NCI-H226 (cell line): ENCODE measurements at regions not wholly inside any gene's neighbourhood (a gene's known extent, or its start where the extent isn't known, plus 50 kb on each side); places are given as distances from the start of the nearest gene placed in this dataset.

Experiments used
- DNase-seq: peaks from one replicate; pipeline ENCODE4 v3.0.0-alpha.2; 2015

GRCh38 chr12:116497051-116497591 is 62.1 kb upstream of the MAP1LC3B2 start:
- DNase-seq, result no peak

- no peak for DNase-seq
These were observed 60.7 kb upstream of the MAP1LC3B2 start for GRCh38 chr12:116498471-116498870.

DNA sequence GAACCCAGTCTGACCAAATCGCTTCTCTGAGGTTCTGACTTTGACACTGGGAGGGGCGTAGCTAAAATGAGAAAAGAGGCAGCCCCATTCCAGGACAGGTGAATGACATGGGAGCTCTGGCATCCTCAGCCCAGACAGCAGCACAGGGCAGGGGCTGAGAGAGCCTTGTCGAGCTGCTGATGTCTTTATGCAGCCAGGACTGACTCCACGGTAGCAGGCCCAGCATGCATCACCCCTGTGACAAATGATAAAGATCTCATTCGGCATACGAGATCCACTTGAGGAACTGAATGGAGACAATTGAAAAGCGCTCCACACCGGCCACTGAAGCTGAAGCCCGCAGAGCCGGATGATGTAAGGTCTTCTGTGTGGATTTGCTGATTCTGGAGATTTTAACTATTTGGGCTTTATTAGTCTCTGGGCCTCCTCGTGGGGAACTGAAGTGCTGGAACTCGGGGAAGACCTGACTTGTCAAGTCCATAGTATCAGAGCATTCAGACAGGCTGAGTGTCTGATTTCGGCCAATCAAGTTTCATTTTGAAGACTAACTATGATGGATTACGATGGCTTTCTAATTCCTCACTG is 56.9 kb upstream of the MAP1LC3B2 start:
- no peak for DNase-seq

DNA sequence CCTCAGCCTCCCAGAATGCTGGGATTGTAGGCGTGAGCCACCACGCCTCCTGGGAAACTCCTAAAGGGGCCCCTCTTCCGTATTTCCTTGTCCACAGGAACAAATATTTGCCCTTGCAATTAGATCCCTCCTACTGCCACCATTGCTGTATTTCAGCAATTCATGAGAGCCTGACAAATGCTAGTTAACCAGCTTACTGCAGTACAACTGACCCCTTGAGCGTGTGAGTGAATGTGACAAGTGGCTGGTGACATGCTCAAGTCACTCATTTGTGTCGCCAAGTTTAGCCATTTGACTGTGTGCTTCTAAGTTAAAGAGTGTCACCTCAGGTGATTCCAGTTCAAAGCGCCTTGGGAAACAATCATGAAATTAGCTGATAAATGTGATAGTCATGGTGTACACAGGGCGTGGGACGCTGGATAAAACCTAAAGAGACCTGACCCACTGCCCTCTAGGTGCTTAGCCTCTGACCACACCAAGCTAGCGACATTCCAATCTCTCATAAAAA is 56.1 kb upstream of the MAP1LC3B2 start:
- no peak for DNase-seq

- no peak for DNase-seq
These were observed 54.7 kb upstream of the MAP1LC3B2 start for GRCh38 chr12:116504438-116504837.

DNA sequence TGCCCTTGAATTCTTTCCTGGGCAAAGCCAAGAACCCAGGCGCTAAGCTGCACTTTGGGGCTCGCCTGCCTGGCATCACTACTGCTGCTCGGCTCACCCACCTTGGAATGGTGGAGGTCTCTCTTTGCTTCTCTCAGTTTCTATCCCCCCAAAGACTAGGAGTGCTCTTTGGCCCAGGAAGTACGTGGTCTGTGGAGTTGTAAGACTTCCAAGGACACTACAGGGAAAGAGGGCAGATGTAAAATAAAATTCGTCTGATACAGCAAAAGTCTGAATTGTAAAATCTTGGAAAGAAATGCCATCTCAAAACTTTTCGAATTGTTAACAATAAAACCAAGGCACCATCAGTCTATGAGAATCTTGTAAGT is 52.5 kb upstream of the MAP1LC3B2 start:
- no peak for DNase-seq

DNA sequence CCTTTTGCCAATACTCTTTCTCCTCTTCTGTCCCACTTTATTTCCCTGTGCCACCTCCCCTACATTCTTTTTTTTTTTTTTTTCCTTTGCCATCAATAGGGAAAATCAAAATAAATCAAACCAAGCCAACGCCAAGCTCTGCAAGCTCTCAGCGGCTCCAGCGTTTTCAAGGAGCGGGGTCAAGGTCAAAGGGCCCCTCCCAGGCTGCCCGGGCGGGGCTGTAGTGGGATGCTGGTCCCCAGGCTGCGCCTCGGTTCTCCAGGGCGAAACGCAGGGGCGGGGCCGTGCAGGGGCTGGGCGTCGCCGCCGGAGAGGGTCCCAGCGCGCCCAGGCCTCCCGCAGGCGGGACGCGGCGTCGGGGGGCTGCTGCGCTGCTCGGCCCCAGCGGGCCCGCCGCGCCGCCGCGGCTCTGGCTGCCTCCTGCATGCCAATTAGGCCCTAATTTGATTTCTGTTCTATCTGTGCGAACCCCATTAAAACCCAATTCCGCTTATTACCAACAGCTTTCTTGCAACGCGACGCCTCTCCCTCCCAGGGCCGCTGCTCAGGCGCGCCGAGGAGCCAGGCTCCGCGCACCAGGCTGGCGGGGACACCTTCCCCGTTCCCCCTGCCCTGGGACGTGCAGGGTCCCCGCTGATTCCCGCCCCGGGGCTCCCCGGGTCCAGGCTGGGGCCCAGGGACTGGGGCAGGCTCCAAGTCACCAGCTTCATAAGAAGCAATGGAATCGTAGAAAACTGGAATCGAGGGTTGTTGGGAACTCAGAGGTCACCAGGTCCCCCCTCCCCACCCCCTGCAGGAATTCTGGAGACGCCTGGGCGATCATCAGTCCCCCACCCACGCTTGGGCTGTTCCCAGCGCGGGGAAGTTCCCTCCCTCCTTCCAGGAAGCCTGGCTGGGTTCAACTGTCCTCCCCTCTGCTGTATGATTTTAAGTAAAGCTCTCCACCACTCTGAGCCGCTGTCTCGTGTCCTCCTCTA is 50.7 kb upstream of the MAP1LC3B2 start:
- no peak for DNase-seq
